ENCODE measurements at regions not wholly inside any gene's neighbourhood (a gene's known extent, or its start where the extent isn't known, plus 50 kb on each side); places are given as distances from the start of the nearest gene placed in this dataset.

- TF ChIP-seq SMC3 (conservative IDR thresholded peaks at IDR 0.05; ENCODE audit: poor library complexity) = no peak
- TF ChIP-seq CTCF (IDR thresholded peaks at IDR 0.05; ENCODE audit: poor library complexity, severe bottlenecking) = no peak
- no peak for TF ChIP-seq POLR2AphosphoS5 (IDR thresholded peaks at IDR 0.05)
- TF ChIP-seq EZH2 (IDR thresholded peaks at IDR 0.05; ENCODE audit: borderline replicate concordance, insufficient read depth, low read length, poor library complexity, severe bottlenecking) = no peak
These were observed 103.3 kb upstream of the PCDH18 start for GRCh38 chr4:137635601-137636000.
